ENCODE measurements at regions not wholly inside any gene's neighbourhood (a gene's known extent, or its start where the extent isn't known, plus 50 kb on each side); places are given as distances from the start of the nearest gene placed in this dataset.

GRCh38 chr13:78067290-78067689 is 148.7 kb upstream of the EDNRB start:
- Histone ChIP-seq H3K27me3 (replicated peaks in 1 of 4; ENCODE audit: control extremely low read depth in 1 of 4, control insufficient read depth in 3 of 4, insufficient read depth in 4 of 4, low read length in 3 of 4) (no peaks in the 10 kb centered on the region), H3K27ac (ENCODE audit: low read length in 2 of 2) (no peak overlapping the region), H3K4me2 (replicated peaks; ENCODE audit: low read depth, low read length, poor library complexity, severe bottlenecking) (no peak overlapping the region), H3K9me3 (ENCODE audit: control extremely low read depth in 1 of 3, control insufficient read depth in 2 of 3, insufficient read depth in 1 of 3, low read length in 2 of 3) (peaks cover 0 to 3% (median 0%) of the 10 kb centered on the region in 3 donors), H3K4me3 (ENCODE audit: control extremely low read depth in 1 of 5, extremely low read depth in 1 of 5, insufficient read depth in 1 of 5, low read depth in 2 of 5, low read length in 4 of 5) (no peak overlapping the region), H3K79me2 (ENCODE audit: control insufficient read depth, insufficient read depth, low read length) (no peaks in the 10 kb centered on the region), H3K9ac (ENCODE audit: low read length) (no peak overlapping the region), H4K20me1 (ENCODE audit: control insufficient read depth, insufficient read depth, low read length, poor library complexity, severe bottlenecking) (no peaks in the 10 kb centered on the region), H3K36me3 (replicated peaks in 1 of 2; ENCODE audit: control extremely low read depth in 1 of 2, control insufficient read depth in 1 of 2, extremely low read depth in 1 of 2, insufficient read depth in 2 of 2, low read length in 1 of 2) (no peaks in the 10 kb centered on the region), H3K4me1 (ENCODE audit: control insufficient read depth in 2 of 2, insufficient read depth in 2 of 2, low read length in 2 of 2) (no peaks in the 10 kb centered on the region), H2AFZ (ENCODE audit: insufficient read depth, low read depth, low read length, poor library complexity, severe bottlenecking) (no peak overlapping the region)
- no peak overlapping the region for H3K27ac Mint-ChIP-seq
- 100% methylated on average over 1 of the region's 1 CpG for WGBS (ENCODE audit: insufficient coverage)
- DNase-seq (no peak), ATAC-seq (ENCODE audit: low read depth) (no peak)
- H3K27me3 Mint-ChIP-seq: no peaks in the 10 kb centered on the region
- TF ChIP-seq EZH2 (IDR thresholded peaks at IDR 0.05; ENCODE audit: borderline replicate concordance, insufficient read depth, low read depth, low read length, poor library complexity, severe bottlenecking) (no peak), CTCF (IDR thresholded peaks at IDR 0.05) (no peak)
- CTCF ChIA-PET: no interaction called here
- no peaks in the 10 kb centered on the region for H3K9me3 Mint-ChIP-seq (ENCODE audit: insufficient read depth)
- H3K4me3 Mint-ChIP-seq: no peak overlapping the region
- H3K4me1 Mint-ChIP-seq: no peaks in the 10 kb centered on the region
- intact Hi-C loops (cut with micrococcal nuclease): no loop called here
- POLR2A ChIA-PET: no interaction called here

- no peaks in the 10 kb centered on the region for H3K9me3 Mint-ChIP-seq (ENCODE audit: insufficient read depth)
- CTCF ChIA-PET: interaction anchor here (1.2 kb wide), 1 partner anchor 56 kb away, joined by 3 read pairs; no protein-coding TSS in a partner anchor
- TF ChIP-seq EZH2 (IDR thresholded peaks at IDR 0.05; ENCODE audit: borderline replicate concordance, insufficient read depth, low read depth, low read length, poor library complexity, severe bottlenecking) (no peak), CTCF (IDR thresholded peaks at IDR 0.05) (no peak)
- H3K27ac Mint-ChIP-seq: no peak overlapping the region
- no peak overlapping the region for H2AFZ ChIP-seq (ENCODE audit: insufficient read depth, low read depth, low read length, poor library complexity, severe bottlenecking)
- ATAC-seq (ENCODE audit: low read depth) (no peak), DNase-seq (no peak)
- no peaks in the 10 kb centered on the region for H3K27me3 Mint-ChIP-seq
- no peak overlapping the region for H3K27ac ChIP-seq (ENCODE audit: low read length in 2 of 2)
- no peaks in the 10 kb centered on the region for H3K4me1 ChIP-seq (ENCODE audit: control insufficient read depth in 2 of 2, insufficient read depth in 2 of 2, low read length in 2 of 2)
- no peak overlapping the region for H3K4me3 ChIP-seq (ENCODE audit: control extremely low read depth in 1 of 5, extremely low read depth in 1 of 5, insufficient read depth in 1 of 5, low read depth in 2 of 5, low read length in 4 of 5)
- no peaks in the 10 kb centered on the region for H3K4me1 Mint-ChIP-seq
- H3K4me3 Mint-ChIP-seq: no peak overlapping the region
- H3K4me2 ChIP-seq (replicated peaks; ENCODE audit: low read depth, low read length, poor library complexity, severe bottlenecking): no peak overlapping the region
- POLR2A ChIA-PET: no interaction called here
- H3K9ac ChIP-seq (ENCODE audit: low read length): no peak overlapping the region
- H3K9me3 ChIP-seq (ENCODE audit: control extremely low read depth in 1 of 3, control insufficient read depth in 2 of 3, insufficient read depth in 1 of 3, low read length in 2 of 3): peaks cover 0 to 3% (median 0%) of the 10 kb centered on the region in 3 donors
- H3K27me3 ChIP-seq (replicated peaks in 1 of 4; ENCODE audit: control extremely low read depth in 1 of 4, control insufficient read depth in 3 of 4, insufficient read depth in 4 of 4, low read length in 3 of 4): no peaks in the 10 kb centered on the region
- intact Hi-C loops (cut with micrococcal nuclease): no loop called here
- no peaks in the 10 kb centered on the region for H3K79me2 ChIP-seq (ENCODE audit: control insufficient read depth, insufficient read depth, low read length)
- no peaks in the 10 kb centered on the region for H4K20me1 ChIP-seq (ENCODE audit: control insufficient read depth, insufficient read depth, low read length, poor library complexity, severe bottlenecking)
- H3K36me3 ChIP-seq (replicated peaks in 1 of 2; ENCODE audit: control extremely low read depth in 1 of 2, control insufficient read depth in 1 of 2, extremely low read depth in 1 of 2, insufficient read depth in 2 of 2, low read length in 1 of 2): no peaks in the 10 kb centered on the region
- 80% methylated on average over 1 of the region's 3 CpGs for WGBS (ENCODE audit: insufficient coverage)
These were observed 146.5 kb upstream of the EDNRB start for GRCh38 chr13:78065141-78065540.

All from B cell (primary cell).